Activated naive CD8-positive, alpha-beta T cell treated with anti-CD3 and anti-CD28 coated beads, Interleukin-2, amount 50 U/mL, for 16 hours (primary cell): ENCODE measurements at regions not wholly inside any gene's neighbourhood (a gene's known extent, or its start where the extent isn't known, plus 50 kb on each side); places are given as distances from the start of the nearest gene placed in this dataset.
"Not testable (repeated sequence)": the region's sequence is repeated elsewhere in the genome, so short reads cannot be mapped to it uniquely, and the experiment has no call there.

Experiments used
- DNase-seq: peaks from one replicate; pipeline ENCODE4 v3.0.0-alpha.2; 2020; ENCODE audit warnings: low read depth, low spot score

GRCh38 chr19:28602675-28603298, 610.2 kb downstream of the UQCRFS1 start:
- no peak for DNase-seq

GRCh38 chr19:28601723-28602440, 611.1 kb downstream of the UQCRFS1 start:
- DNase-seq = no peak

GRCh38 chr19:28598861-28599260, 614.1 kb downstream of the UQCRFS1 start:
- no peak for DNase-seq

- no peak for DNase-seq
Measured at GRCh38 chr19:28596561-28597071, 616.3 kb downstream of the UQCRFS1 start.

- no peak for DNase-seq
Measured at GRCh38 chr19:28595722-28596480, 617.0 kb downstream of the UQCRFS1 start.

- DNase-seq = no peak
Measured at GRCh38 chr19:28594737-28595136, 618.2 kb downstream of the UQCRFS1 start.

GRCh38 chr19:28589991-28590411, 623.0 kb downstream of the UQCRFS1 start:
- not testable (repeated sequence) for DNase-seq

GRCh38 chr19:28586474-28586873, 626.5 kb downstream of the UQCRFS1 start:
- no peak for DNase-seq

GRCh38 chr19:28585796-28586195, 627.2 kb downstream of the UQCRFS1 start:
- no peak for DNase-seq

GRCh38 chr19:28583713-28584112, 629.2 kb downstream of the UQCRFS1 start:
- no peak for DNase-seq

GRCh38 chr19:28583242-28583641, 629.7 kb downstream of the UQCRFS1 start:
- DNase-seq = no peak

GRCh38 chr19:28582796-28583195, 630.2 kb downstream of the UQCRFS1 start:
- DNase-seq = no peak

GRCh38 chr19:28582344-28582743, 630.6 kb downstream of the UQCRFS1 start:
- DNase-seq = no peak

- DNase-seq = no peak
Measured at GRCh38 chr19:28581468-28581770, 631.5 kb downstream of the UQCRFS1 start.

- no peak for DNase-seq
Measured at GRCh38 chr19:28578786-28579505, 634.0 kb downstream of the UQCRFS1 start.

- DNase-seq = no peak
Measured at GRCh38 chr19:28578208-28578607, 634.7 kb downstream of the UQCRFS1 start.

- DNase-seq = no peak
Measured at GRCh38 chr19:28577666-28578065, 635.3 kb downstream of the UQCRFS1 start.

GRCh38 chr19:28577233-28577632, 635.7 kb downstream of the UQCRFS1 start:
- DNase-seq = no peak

- DNase-seq = no peak
Measured at GRCh38 chr19:28575816-28576215, 637.1 kb downstream of the UQCRFS1 start.

- DNase-seq = not testable (repeated sequence)
Measured at GRCh38 chr19:28575312-28575711, 637.6 kb downstream of the UQCRFS1 start.

- no peak for DNase-seq
Measured at GRCh38 chr19:28574212-28574611, 638.7 kb downstream of the UQCRFS1 start.
